Middle frontal gyrus (tissue), 1 donor: ENCODE measurements at regions not wholly inside any gene's neighbourhood (a gene's known extent, or its start where the extent isn't known, plus 50 kb on each side); places are given as distances from the start of the nearest gene placed in this dataset.

Experiments
- DNase-seq: peaks from one replicate; pipeline ENCODE4 v3.0.0-alpha.2; 2015; ENCODE audit warnings: low spot score; ENCODE audit errors: extremely low spot score

GRCh38 chrX:87727620-87728019 is 210.0 kb downstream of the KLHL4 start:
- no peak for DNase-seq

DNA sequence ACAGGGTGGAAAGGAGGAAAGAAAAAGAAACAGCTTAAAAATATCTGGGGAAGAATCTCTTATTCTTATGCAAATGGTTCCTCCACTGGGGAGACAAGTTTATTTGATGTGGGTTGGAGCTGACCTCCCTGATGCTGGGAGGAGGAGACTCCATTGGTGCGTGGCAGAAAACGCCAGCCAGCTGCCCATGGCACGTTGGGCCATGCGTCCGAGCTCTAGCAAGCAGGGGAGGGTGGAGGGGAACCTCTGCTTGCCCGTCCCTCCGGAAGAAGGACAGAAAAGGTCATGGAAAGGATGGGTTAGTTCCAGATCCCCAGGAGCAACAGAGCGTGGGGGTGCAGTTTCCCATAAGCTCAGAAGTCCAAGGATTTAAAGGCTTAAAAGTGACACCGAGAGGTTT is 210.4 kb downstream of the KLHL4 start:
- no peak for DNase-seq

DNA sequence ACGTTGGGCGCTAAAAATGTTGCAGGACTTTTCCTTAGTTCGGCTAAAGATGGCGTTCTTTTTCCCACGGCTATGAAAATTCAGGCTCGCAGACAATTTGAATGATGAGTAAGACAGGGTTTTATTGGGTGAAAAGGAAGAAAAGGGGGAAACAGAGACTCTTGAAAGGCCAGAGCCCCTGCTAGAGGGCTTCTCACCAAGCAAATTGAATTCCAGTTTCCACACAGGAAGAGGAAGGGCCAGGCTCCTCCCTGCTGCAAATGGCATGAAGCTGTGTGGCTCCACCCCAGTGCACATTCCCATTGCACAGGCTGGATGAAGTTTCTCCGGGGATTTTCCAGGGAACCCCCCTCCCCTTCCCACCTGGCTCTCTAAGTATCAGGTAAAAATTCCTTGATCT is 210.9 kb downstream of the KLHL4 start:
- no peak for DNase-seq

GRCh38 chrX:87732133-87732532 is 214.5 kb downstream of the KLHL4 start:
- DNase-seq = no peak

GRCh38 chrX:87736576-87736975 is 219.0 kb downstream of the KLHL4 start:
- no peak for DNase-seq

- DNase-seq = no peak
These were observed 226.8 kb downstream of the KLHL4 start for GRCh38 chrX:87744391-87744790.

DNA sequence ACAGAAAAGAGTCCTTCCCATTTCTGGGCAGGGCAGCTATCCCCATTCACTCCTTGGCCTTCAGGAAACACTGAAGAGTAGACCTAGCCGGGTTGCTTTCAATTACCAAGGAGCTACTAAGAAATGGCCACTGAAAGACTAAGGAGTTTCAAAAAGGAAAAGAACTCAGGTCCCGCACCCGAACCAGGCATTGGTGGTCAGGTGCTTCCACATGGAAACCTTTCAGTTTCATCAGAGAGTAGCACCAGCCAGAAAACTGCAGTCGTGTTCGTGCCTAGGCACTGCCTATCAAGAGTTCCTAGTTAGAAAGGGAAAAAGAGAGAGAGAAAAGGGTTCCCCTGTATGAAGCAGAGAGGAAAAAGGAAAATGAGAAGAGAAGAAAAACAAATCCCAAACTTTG is 237.9 kb downstream of the KLHL4 start:
- DNase-seq = no peak

DNA sequence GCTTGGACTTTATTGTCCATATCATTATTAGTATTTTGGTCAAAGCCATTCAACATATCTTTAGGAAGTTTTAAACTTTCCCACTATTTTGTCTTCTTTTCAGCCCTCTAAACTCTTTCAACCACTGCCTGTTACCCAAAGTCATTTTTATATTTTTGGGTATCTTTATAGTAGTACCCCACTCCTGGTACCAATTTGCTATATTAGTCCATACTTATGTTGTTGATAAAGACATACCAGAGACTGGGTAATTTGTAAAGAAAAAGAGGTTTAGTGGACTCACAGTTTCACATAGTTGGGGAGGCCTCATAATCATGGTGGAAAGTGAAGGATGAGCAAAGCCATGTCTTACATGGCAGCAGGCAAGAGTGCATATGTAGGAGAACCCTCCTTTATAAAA is 271.4 kb downstream of the KLHL4 start:
- DNase-seq = no peak

- no peak for DNase-seq
These were observed 280.4 kb downstream of the KLHL4 start for GRCh38 chrX:87798039-87798438.

GRCh38 chrX:87805829-87806490 is 288.4 kb downstream of the KLHL4 start:
- DNase-seq = no peak

GRCh38 chrX:87808576-87809243 is 291.1 kb downstream of the KLHL4 start:
- DNase-seq = no peak

- DNase-seq = no peak
These were observed 296.0 kb downstream of the KLHL4 start for GRCh38 chrX:87813566-87813965.

DNA sequence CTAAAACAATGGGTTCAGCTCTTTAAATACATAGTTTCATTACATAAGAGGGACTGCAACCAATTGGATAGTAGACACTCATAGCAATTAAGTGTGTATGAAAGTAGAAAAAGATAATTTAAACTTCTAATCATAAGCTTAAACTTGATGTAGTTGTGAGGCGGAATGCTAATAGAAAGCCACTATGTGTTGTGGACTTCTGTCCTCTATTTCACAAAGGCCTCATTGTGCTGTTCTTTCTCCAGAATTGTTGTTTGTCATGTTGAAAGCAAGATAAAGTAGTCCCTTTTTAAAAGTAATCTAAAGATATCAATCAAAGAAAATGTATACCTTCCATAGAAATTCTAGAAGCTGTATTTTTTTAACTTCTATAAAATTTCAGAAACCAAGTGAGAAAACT is 329.4 kb downstream of the KLHL4 start:
- DNase-seq = no peak

DNA sequence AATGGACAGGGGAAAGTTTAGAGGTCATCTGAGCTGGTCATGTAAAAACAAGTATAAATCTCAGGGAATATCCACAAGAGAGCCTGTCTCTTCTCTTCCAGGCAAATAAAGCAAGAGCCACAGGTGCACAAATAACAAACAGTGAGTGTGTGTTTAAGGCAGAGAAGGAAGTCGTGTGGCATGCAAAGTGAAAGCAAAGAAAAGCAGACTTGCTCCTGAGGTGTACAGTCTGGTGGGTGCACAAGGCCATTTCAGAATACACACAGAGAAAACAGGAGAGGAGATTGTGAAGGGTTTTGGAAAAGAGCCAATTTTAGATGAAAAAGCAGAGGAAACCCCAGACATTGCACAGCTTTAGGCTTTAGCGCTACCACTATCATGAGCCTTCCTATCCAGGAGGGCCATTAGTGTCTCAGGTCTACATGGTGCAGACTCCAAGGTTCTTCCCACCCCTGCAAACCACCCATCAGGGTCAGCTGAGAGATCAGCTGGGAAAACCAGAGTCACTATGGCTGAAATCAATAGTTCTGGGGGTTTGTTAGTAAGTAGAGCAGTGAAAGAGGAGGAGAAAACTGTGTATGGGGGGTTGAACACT is 355.8 kb downstream of the KLHL4 start:
- DNase-seq = no peak

DNA sequence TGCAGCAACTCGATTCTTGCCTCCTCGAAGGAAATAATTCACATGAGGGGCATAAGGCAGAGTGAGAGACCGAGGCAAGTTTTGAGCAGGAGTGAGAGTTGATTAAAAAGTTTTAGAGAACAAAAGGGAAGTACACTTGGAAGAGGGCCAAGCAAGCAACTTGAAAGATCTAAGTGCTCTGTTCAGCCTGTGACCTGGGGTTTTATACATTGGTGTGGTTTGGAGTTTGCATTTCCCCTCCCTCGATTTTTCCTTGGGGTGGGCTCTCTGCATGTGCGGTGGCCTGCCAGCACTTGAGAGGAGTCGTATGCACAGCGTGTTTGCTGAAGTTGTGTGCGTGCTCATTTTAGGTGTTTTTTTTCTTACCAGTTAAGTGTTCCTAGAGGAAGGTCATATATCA is 356.4 kb downstream of the KLHL4 start:
- DNase-seq = no peak

- DNase-seq = no peak
These were observed 361.3 kb downstream of the KLHL4 start for GRCh38 chrX:87878926-87879325.

DNA sequence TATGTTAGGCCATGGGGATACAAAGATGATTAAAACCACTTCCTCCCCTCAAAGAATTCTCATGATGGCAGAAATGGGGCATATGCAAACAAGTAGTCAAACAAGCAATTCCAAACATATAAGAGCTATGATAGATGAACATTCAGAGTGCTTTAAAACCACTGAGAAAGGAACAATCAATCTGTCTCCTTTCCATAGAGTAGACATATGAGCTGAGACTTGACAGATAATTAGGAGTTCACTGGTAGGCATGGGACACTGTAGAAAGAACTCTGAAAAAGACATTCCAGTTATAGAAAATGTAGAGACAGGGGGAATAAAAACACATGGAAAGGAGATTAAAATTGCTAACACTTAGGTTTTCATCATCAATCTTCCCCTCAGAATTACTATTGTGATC is 372.8 kb downstream of the KLHL4 start:
- DNase-seq = no peak

GRCh38 chrX:87895421-87895820 is 377.8 kb downstream of the KLHL4 start:
- no peak for DNase-seq

GRCh38 chrX:87896057-87896456 is 378.5 kb downstream of the KLHL4 start:
- no peak for DNase-seq

DNA sequence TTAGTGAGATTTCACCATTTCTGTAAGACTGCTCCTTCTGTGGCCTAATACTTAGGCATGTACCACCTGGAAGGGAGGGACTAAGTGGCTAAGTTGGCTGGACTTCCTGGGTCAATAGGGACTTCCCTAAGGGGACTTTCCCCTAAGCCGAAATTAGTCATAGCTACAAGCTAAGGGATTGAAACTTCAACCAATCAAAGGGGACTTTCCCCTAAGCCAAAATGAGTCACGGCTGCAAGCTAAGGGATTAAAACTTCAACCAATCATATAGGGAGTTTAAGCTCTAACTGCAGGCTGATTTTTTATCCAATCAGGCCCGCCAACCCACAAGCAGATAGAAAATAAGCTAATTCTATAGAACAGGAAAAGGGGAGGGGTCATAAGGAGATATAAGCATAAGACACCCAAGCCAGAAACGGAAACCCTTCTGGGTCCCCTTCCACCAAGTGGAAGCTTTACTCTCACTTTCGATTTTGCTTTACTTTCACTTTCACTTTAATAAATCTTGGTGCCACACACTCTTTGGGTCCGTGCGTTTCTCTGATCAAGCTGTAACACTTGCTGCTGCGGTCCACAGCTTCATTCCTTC is 382.8 kb downstream of the KLHL4 start:
- DNase-seq = no peak

- no peak for DNase-seq
These were observed 383.5 kb downstream of the KLHL4 start for GRCh38 chrX:87901060-87901459.

- DNase-seq = no peak
These were observed 397.1 kb downstream of the KLHL4 start for GRCh38 chrX:87914726-87915125.

GRCh38 chrX:87924619-87925018 is 407.0 kb downstream of the KLHL4 start:
- no peak for DNase-seq
